ENCODE measurements at regions not wholly inside any gene's neighbourhood (a gene's known extent, or its start where the extent isn't known, plus 50 kb on each side); places are given as distances from the start of the nearest gene placed in this dataset.

GRCh38 chr6:19754686-19755085 is 82.5 kb upstream of the ID4 start:
- TF ChIP-seq POLR2A (IDR thresholded peaks at IDR 0.05; ENCODE audit: low read length) (no peak), GATA1 (IDR thresholded peaks at IDR 0.05; ENCODE audit: low read depth, low read length) (no peak)
